WTC11 (cell line): ENCODE measurements at regions not wholly inside any gene's neighbourhood (a gene's known extent, or its start where the extent isn't known, plus 50 kb on each side); places are given as distances from the start of the nearest gene placed in this dataset.

Experiments
- ATAC-seq: fragments of 200-7000 bp; cut with Tn5 transposase; 2 replicates; pipeline ENCODE4 v1.10.0; 2021; ENCODE audit warnings: mild to moderate bottlenecking, moderate library complexity
- CTCF ChIA-PET: fragments of 300-600 bp; sonication (Branson Sonifier 250); formaldehyde crosslinking; loops from one replicate; lab custom pipeline; 2021; ENCODE audit warnings: antibody characterized with exemption; lab: Charles Lee
- POLR2A ChIA-PET: fragments of 350-600 bp; sonication (Branson Sonifier 250); formaldehyde crosslinking; loops from one replicate; lab custom pipeline; 2021; ENCODE audit warnings: antibody characterized with exemption; lab: Charles Lee
- DNase-seq: peaks from one replicate; pipeline ENCODE4 v3.0.0; 2021; ENCODE audit warnings: low spot score
- H3K27ac Mint-ChIP-seq: 2 replicates; pipeline ENCODE4 v1.8.0; 2021; ENCODE audit warnings: mixed read lengths
- H3K27me3 Mint-ChIP-seq: 2 replicates; pipeline ENCODE4 v1.8.0; 2021; ENCODE audit warnings: low read depth, mild to moderate bottlenecking, moderate library complexity, mixed read lengths
- H3K36me3 Mint-ChIP-seq: 2 replicates; pipeline ENCODE4 v1.8.0; 2021; ENCODE audit warnings: mixed read lengths
- H3K4me1 Mint-ChIP-seq: 2 replicates; pipeline ENCODE4 v1.8.0; 2022; ENCODE audit warnings: mixed read lengths
- H3K4me3 Mint-ChIP-seq: 2 replicates; pipeline ENCODE4 v1.8.0; 2021; ENCODE audit warnings: mild to moderate bottlenecking, moderate library complexity, mixed read lengths
- H3K9me3 Mint-ChIP-seq: 2 replicates; pipeline ENCODE4 v1.8.0; 2021; ENCODE audit warnings: mixed read lengths
- CDX4 ChIP-seq: fragments of 250-450 bp; sonication (Bioruptor Pico); IDR thresholded peaks from 2 replicates; pipeline ENCODE4 v1.9.0; 2021; ENCODE audit warnings: moderate library complexity, mild to moderate bottlenecking, inconsistent platforms, borderline replicate concordance
- CREB1 ChIP-seq: sonication (generic); formaldehyde crosslinking; IDR thresholded peaks from 2 replicates; pipeline ENCODE4 v1.8.0; 2023; ENCODE audit warnings: mild to moderate bottlenecking, missing genetic modification reagents
- CTCF ChIP-seq: fragments of 200-600 bp; IDR thresholded peaks from 2 replicates; pipeline ENCODE4 v1.8.0; 2022; ENCODE audit warnings: antibody characterized with exemption
- EMX1 ChIP-seq: fragments of 250-450 bp; sonication (Bioruptor Pico); IDR thresholded peaks from 2 replicates; pipeline ENCODE4 v1.8.0; 2021; ENCODE audit warnings: mild to moderate bottlenecking
- GTF2I ChIP-seq: fragments of 250-450 bp; sonication (Bioruptor Pico); conservative IDR thresholded peaks from 2 replicates; pipeline ENCODE4 v1.4.0; 2021; ENCODE audit warnings: mild to moderate bottlenecking
- JUN ChIP-seq: sonication (generic); formaldehyde crosslinking; IDR thresholded peaks from 2 replicates; pipeline ENCODE4 v1.8.0; 2023; ENCODE audit warnings: mild to moderate bottlenecking, missing genetic modification reagents
- KAT7 ChIP-seq: sonication (generic); formaldehyde crosslinking; IDR thresholded peaks from 2 replicates; pipeline ENCODE4 v1.8.1; 2023; ENCODE audit warnings: missing genetic modification reagents, mild to moderate bottlenecking, borderline replicate concordance
- OVOL2 ChIP-seq: fragments of 250-450 bp; sonication (Bioruptor Pico); IDR thresholded peaks from 2 replicates; pipeline ENCODE4 v1.9.0; 2021; ENCODE audit warnings: mild to moderate bottlenecking, borderline replicate concordance
- PREB ChIP-seq: sonication (generic); formaldehyde crosslinking; IDR thresholded peaks from 2 replicates; pipeline ENCODE4 v1.8.1; 2022; ENCODE audit warnings: mild to moderate bottlenecking, missing genetic modification reagents, moderate library complexity, borderline replicate concordance
- RELA ChIP-seq: sonication (generic); formaldehyde crosslinking; IDR thresholded peaks from 2 replicates; pipeline ENCODE4 v1.8.1; 2022; ENCODE audit warnings: missing genetic modification reagents, mild to moderate bottlenecking, borderline replicate concordance
- ZNF121 ChIP-seq: sonication (generic); formaldehyde crosslinking; IDR thresholded peaks from 2 replicates; pipeline ENCODE4 v1.8.0; 2023; ENCODE audit warnings: missing genetic modification reagents
- ZNF232 ChIP-seq: sonication (generic); formaldehyde crosslinking; IDR thresholded peaks from 2 replicates; pipeline ENCODE4 v1.8.0; 2022; ENCODE audit warnings: mild to moderate bottlenecking, missing genetic modification reagents
- ZNF416 ChIP-seq: fragments of 250-450 bp; sonication (Bioruptor Pico); IDR thresholded peaks from 2 replicates; pipeline ENCODE4 v1.9.0; 2021; ENCODE audit warnings: mild to moderate bottlenecking, inconsistent platforms
- TF ChIP-seq, protein P1 (sequence below): sonication (generic); formaldehyde crosslinking; IDR thresholded peaks from 2 replicates; pipeline ENCODE4 v1.8.1; 2023; ENCODE audit warnings: mild to moderate bottlenecking, missing genetic modification reagents, moderate library complexity
- TF ChIP-seq, protein P2 (sequence below): fragments of 250-450 bp; sonication (Bioruptor Pico); IDR thresholded peaks from 2 replicates; pipeline ENCODE4 v1.9.0; 2021; ENCODE audit warnings: mild to moderate bottlenecking, borderline replicate concordance

GRCh38 chr22:48495751-48496080 is 1332.0 kb downstream of the BRD1 start (continued):
- TF ChIP-seq RELA (CRISPR knock-in tag) (no peak), CREB1 (CRISPR knock-in tag) (no peak), ZNF416 (CRISPR knock-in tag) (no peak), KAT7 (CRISPR knock-in tag) (no peak), CDX4 (CRISPR knock-in tag) (no peak)
- TF ChIP-seq, all 79 proteins: peak for 0

GRCh38 chr22:48494968-48495750 is 1332.5 kb downstream of the BRD1 start:
- DNase-seq (no peak), ATAC-seq (no peak)
- Mint-ChIP-seq H3K27ac (no peak overlapping the region), H3K27me3 (peaks cover 18% of the 10 kb centered on the region), H3K4me1 (peaks cover 61% of the 10 kb centered on the region), H3K9me3 (no peaks in the 10 kb centered on the region), H3K4me3 (no peak overlapping the region), H3K36me3 (0 out of 2 replicates have a peak, but pooled peaks cover 3% of the 10 kb centered on the region)
- ChIA-PET CTCF (interaction anchor here (1.5 kb wide), 1 partner anchor 657 kb away, joined by 3 read pairs; no protein-coding TSS in a partner anchor), POLR2A (no interaction called here)
- no peak for TF ChIP-seq CTCF
- TF ChIP-seq OVOL2 (CRISPR knock-in tag), result no peak
- TF ChIP-seq, protein P1, sequence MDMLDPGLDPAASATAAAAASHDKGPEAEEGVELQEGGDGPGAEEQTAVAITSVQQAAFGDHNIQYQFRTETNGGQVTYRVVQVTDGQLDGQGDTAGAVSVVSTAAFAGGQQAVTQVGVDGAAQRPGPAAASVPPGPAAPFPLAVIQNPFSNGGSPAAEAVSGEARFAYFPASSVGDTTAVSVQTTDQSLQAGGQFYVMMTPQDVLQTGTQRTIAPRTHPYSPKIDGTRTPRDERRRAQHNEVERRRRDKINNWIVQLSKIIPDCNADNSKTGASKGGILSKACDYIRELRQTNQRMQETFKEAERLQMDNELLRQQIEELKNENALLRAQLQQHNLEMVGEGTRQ (CRISPR knock-in tag), result no peak
- no peak for TF ChIP-seq GTF2I (CRISPR knock-in tag)
- TF ChIP-seq ZNF232 (CRISPR knock-in tag), result no peak
- TF ChIP-seq EMX1 (CRISPR knock-in tag), result no peak
- TF ChIP-seq, protein P2, sequence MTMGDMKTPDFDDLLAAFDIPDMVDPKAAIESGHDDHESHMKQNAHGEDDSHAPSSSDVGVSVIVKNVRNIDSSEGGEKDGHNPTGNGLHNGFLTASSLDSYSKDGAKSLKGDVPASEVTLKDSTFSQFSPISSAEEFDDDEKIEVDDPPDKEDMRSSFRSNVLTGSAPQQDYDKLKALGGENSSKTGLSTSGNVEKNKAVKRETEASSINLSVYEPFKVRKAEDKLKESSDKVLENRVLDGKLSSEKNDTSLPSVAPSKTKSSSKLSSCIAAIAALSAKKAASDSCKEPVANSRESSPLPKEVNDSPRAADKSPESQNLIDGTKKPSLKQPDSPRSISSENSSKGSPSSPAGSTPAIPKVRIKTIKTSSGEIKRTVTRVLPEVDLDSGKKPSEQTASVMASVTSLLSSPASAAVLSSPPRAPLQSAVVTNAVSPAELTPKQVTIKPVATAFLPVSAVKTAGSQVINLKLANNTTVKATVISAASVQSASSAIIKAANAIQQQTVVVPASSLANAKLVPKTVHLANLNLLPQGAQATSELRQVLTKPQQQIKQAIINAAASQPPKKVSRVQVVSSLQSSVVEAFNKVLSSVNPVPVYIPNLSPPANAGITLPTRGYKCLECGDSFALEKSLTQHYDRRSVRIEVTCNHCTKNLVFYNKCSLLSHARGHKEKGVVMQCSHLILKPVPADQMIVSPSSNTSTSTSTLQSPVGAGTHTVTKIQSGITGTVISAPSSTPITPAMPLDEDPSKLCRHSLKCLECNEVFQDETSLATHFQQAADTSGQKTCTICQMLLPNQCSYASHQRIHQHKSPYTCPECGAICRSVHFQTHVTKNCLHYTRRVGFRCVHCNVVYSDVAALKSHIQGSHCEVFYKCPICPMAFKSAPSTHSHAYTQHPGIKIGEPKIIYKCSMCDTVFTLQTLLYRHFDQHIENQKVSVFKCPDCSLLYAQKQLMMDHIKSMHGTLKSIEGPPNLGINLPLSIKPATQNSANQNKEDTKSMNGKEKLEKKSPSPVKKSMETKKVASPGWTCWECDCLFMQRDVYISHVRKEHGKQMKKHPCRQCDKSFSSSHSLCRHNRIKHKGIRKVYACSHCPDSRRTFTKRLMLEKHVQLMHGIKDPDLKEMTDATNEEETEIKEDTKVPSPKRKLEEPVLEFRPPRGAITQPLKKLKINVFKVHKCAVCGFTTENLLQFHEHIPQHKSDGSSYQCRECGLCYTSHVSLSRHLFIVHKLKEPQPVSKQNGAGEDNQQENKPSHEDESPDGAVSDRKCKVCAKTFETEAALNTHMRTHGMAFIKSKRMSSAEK (CRISPR knock-in tag), result no peak
- TF ChIP-seq ZNF121, result no peak

- POLR2A ChIA-PET, result no interaction called here
- ATAC-seq (no peak), DNase-seq (no peak)
- Mint-ChIP-seq H3K9me3 (no peaks in the 10 kb centered on the region), H3K27me3 (peaks cover 18% of the 10 kb centered on the region), H3K4me3 (no peak overlapping the region), H3K4me1 (peaks cover 55% of the 10 kb centered on the region), H3K36me3 (0 out of 2 replicates have a peak, but pooled peaks cover 3% of the 10 kb centered on the region), H3K27ac (no peak overlapping the region)
- CTCF ChIA-PET, result interaction anchor here (1.5 to 1.6 kb wide), 2 partner anchors 216 to 656 kb away, joined by 3 read pairs; no protein-coding TSS in a partner anchor
- TF ChIP-seq JUN (CRISPR knock-in tag) (no peak), PREB (CRISPR knock-in tag) (no peak)
Measured at GRCh38 chr22:48494256-48494967, 1333.3 kb downstream of the BRD1 start.
